Subcutaneous abdominal adipose tissue (tissue), 5 donors: ENCODE measurements at regions not wholly inside any gene's neighbourhood (a gene's known extent, or its start where the extent isn't known, plus 50 kb on each side); places are given as distances from the start of the nearest gene placed in this dataset.

Experiments
- H3K27ac ChIP-seq: one replicate; pipeline ENCODE4 v1.7.0; 2013; ENCODE audit warnings: low read depth, mild to moderate bottlenecking, inconsistent platforms, low read length, moderate library complexity
- H3K27me3 ChIP-seq, 5 donors: one replicate each; pipeline ENCODE4 v1.7.0; 2013; ENCODE audit warnings: low read length in 5 of 5, inconsistent platforms in 1 of 5; ENCODE audit not compliant: control insufficient read depth in 5 of 5, insufficient read depth in 4 of 5
- H3K36me3 ChIP-seq, 5 donors: one replicate each; pipeline ENCODE4 v1.7.0; 2013; ENCODE audit warnings: low read length in 5 of 5; ENCODE audit not compliant: control insufficient read depth in 5 of 5, insufficient read depth in 5 of 5
- H3K4me1 ChIP-seq, 5 donors: one replicate each; pipeline ENCODE4 v1.7.0; 2013; ENCODE audit warnings: low read length in 5 of 5, mild to moderate bottlenecking in 3 of 5, moderate library complexity in 1 of 5; ENCODE audit not compliant: control insufficient read depth in 5 of 5, insufficient read depth in 5 of 5
- H3K4me3 ChIP-seq, 5 donors: one replicate each; pipeline ENCODE4 v1.7.0; 2013; ENCODE audit warnings: low read length in 5 of 5, low read depth in 1 of 5
- H3K9ac ChIP-seq, 5 donors: one replicate each; pipeline ENCODE4 v1.7.0; 2013; ENCODE audit warnings: low read length in 5 of 5, mild to moderate bottlenecking in 4 of 5, moderate library complexity in 3 of 5
- H3K9me3 ChIP-seq, 5 donors: one replicate each; pipeline ENCODE4 v1.7.0; 2013; ENCODE audit warnings: low read length in 5 of 5; ENCODE audit not compliant: control insufficient read depth in 5 of 5
- donor health status: healthy.
- donor health status: healthy.
- donor health status: healthy.
- donor health status: healthy.
- donor health status: healthy.

DNA sequence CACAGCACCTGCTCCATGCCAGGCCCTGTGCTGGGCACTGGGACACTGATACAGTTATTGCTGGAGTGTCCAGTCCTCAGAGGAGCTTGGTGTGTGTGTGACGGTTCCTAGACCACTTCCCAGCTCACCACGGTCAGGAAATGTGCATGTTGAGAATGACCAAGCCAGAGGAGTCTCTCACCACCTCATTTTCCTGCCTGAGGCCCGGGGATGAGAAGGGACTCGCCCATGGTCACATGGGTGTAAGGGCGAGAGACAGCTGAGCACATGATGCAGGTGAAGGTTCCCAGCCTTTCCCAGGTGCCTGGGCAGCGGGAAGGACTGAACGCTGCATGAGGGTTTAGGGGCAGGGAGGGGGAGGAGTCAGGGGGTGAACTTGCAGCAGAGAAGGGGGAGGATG lies 180.9 kb upstream of the TLE3 start:
- Histone ChIP-seq H3K9ac (no peak overlapping the region), H3K4me3 (no peak overlapping the region), H3K4me1 (peaks cover 0 to 13% (median 10%) of the 10 kb centered on the region in 5 donors), H3K27ac (no peak overlapping the region), H3K36me3 (no peaks in the 10 kb centered on the region), H3K9me3 (no peaks in the 10 kb centered on the region), H3K27me3 (no peaks in the 10 kb centered on the region)

GRCh38 chr15:70277556-70277955 lies 179.8 kb upstream of the TLE3 start:
- Histone ChIP-seq H3K9ac (no peak overlapping the region), H3K36me3 (no peaks in the 10 kb centered on the region), H3K27ac (no peak overlapping the region), H3K4me3 (no peak overlapping the region), H3K4me1 (peaks cover 0 to 13% (median 10%) of the 10 kb centered on the region in 5 donors), H3K9me3 (no peaks in the 10 kb centered on the region), H3K27me3 (no peaks in the 10 kb centered on the region)

- no peak overlapping the region for H3K9ac ChIP-seq
- peaks cover 3 to 15% (median 8%) of the 10 kb centered on the region in 5 donors for H3K4me1 ChIP-seq
- H3K27ac ChIP-seq: no peak overlapping the region
- H3K4me3 ChIP-seq: no peak overlapping the region
- H3K27me3 ChIP-seq: no peaks in the 10 kb centered on the region
- H3K36me3 ChIP-seq: no peaks in the 10 kb centered on the region
- H3K9me3 ChIP-seq: no peaks in the 10 kb centered on the region
These were observed 178.7 kb upstream of the TLE3 start for GRCh38 chr15:70276401-70276800.

- H3K4me1 ChIP-seq: peaks cover 10 to 23% (median 15%) of the 10 kb centered on the region in 5 donors
- no peak overlapping the region for H3K4me3 ChIP-seq
- H3K9me3 ChIP-seq: no peaks in the 10 kb centered on the region
- H3K27ac ChIP-seq: no peak overlapping the region
- no peaks in the 10 kb centered on the region for H3K36me3 ChIP-seq
- no peaks in the 10 kb centered on the region for H3K27me3 ChIP-seq
- H3K9ac ChIP-seq: no peak overlapping the region
These were observed 177.9 kb upstream of the TLE3 start for GRCh38 chr15:70275461-70276138.

GRCh38 chr15:70274908-70275307 lies 177.2 kb upstream of the TLE3 start:
- Histone ChIP-seq H3K9me3 (no peaks in the 10 kb centered on the region), H3K4me1 (peaks cover 14 to 30% (median 22%) of the 10 kb centered on the region in 5 donors), H3K27ac (no peak overlapping the region), H3K4me3 (no peak overlapping the region), H3K36me3 (no peaks in the 10 kb centered on the region), H3K27me3 (no peaks in the 10 kb centered on the region), H3K9ac (no peak overlapping the region)

DNA sequence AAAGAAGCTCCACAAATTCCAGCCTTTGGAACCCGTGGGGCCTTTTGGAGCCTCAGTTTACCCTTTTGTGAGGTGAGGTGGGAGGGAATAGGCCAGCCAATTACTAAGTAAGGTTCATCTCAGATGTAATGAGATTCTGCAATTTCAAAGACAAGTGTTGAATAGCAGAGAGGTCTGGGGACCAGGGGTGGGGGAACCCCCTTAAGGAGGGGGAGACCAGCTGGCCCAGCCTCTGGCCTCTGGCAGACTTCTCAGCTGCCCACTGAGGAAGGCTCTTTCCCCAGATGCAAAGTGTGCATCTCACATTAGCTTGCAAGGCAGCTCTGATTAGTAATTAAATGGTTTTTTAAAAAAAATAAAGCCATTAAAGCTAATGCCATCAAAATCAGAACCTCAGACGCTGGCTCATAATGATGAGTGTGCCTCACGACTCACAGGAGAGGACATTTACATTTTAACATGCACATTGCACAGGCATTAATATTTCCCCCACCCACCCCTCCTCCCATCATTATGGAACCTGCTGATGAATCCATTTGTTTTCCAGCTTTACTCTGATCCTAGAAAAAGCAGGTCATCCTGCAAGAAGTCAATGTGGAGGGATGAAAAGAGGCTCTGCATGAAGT lies 176.7 kb upstream of the TLE3 start:
- no peaks in the 10 kb centered on the region for H3K9me3 ChIP-seq
- H3K4me1 ChIP-seq: peaks cover 18 to 35% (median 28%) of the 10 kb centered on the region in 5 donors
- no peak overlapping the region for H3K4me3 ChIP-seq
- H3K9ac ChIP-seq: no peak overlapping the region
- H3K36me3 ChIP-seq: no peaks in the 10 kb centered on the region
- no peaks in the 10 kb centered on the region for H3K27me3 ChIP-seq
- H3K27ac ChIP-seq: no peak overlapping the region

GRCh38 chr15:70273808-70274207 lies 176.1 kb upstream of the TLE3 start:
- H3K27ac ChIP-seq: no peak overlapping the region
- no peak overlapping the region for H3K4me3 ChIP-seq
- H3K9ac ChIP-seq: no peak overlapping the region
- H3K27me3 ChIP-seq: no peaks in the 10 kb centered on the region
- H3K4me1 ChIP-seq: peaks cover 22 to 41% (median 31%) of the 10 kb centered on the region in 5 donors
- H3K36me3 ChIP-seq: no peaks in the 10 kb centered on the region
- H3K9me3 ChIP-seq: no peaks in the 10 kb centered on the region

DNA sequence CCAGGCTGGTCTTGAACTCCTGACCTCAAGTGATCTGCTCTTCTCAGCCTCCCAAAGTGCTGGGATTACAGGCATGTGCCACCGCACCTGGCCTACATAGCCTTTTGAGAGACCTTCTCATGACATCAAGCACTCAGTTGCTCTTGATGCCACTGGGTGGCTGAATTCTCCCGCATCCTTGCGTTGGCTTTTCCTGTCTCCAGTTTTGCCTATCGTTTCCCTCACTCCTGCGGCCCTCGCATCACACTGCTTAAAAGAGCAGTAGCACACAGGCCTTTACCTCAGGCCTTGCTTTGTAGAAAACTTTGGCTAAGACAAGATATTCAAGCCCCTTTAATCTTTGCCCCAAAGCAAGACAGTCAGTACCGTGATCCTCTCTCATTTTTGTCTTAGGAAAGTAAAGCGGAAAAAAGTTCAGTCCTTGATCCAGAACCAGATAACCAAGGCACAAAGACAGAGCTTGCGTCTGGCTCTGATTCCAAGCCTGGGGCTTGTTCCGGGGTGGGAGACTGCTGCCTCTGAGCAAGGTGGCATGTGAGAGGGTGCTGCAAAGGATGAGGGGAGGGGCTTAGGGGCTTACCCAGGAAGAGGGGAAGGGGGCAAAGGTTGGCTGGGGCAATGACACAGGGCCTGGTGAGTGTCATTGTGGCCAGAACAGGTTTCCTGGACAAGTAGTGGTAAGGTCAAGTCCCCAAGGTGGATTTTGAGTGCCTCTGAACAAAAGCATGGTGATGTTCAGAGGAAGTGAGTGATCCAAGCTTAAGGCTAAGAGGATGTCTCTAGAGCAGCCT lies 175.0 kb upstream of the TLE3 start:
- no peak overlapping the region for H3K4me3 ChIP-seq
- no peak overlapping the region for H3K27ac ChIP-seq
- H3K27me3 ChIP-seq: no peaks in the 10 kb centered on the region
- H3K9ac ChIP-seq: no peak overlapping the region
- peaks cover 22 to 51% (median 38%) of the 10 kb centered on the region in 5 donors for H3K4me1 ChIP-seq
- H3K9me3 ChIP-seq: no peaks in the 10 kb centered on the region
- no peaks in the 10 kb centered on the region for H3K36me3 ChIP-seq

GRCh38 chr15:70271422-70272088 lies 173.8 kb upstream of the TLE3 start:
- no peaks in the 10 kb centered on the region for H3K36me3 ChIP-seq
- no peak overlapping the region for H3K27ac ChIP-seq
- no peaks in the 10 kb centered on the region for H3K27me3 ChIP-seq
- no peak overlapping the region for H3K4me3 ChIP-seq
- no peak overlapping the region for H3K9ac ChIP-seq
- no peaks in the 10 kb centered on the region for H3K9me3 ChIP-seq
- peaks cover 31 to 63% (median 50%) of the 10 kb centered on the region in 5 donors for H3K4me1 ChIP-seq
